A549 (cell line): ENCODE measurements at regions not wholly inside any gene's neighbourhood (a gene's known extent, or its start where the extent isn't known, plus 50 kb on each side); places are given as distances from the start of the nearest gene placed in this dataset.

Experiments
- ATAC-seq, 2 experiments: fragments of 200-7000 bp in 1 of 2; fragments of >200 bp in 1 of 2; cut with Nextera tagmentation in 1 of 2; cut with Tn5 transposase in 1 of 2; 3 replicates each; pipeline versions ENCODE4 v1.8.0 to v1.9.1; 2018 to 2020; ENCODE audit warnings: mild to moderate bottlenecking in 1 of 2, moderate library complexity in 1 of 2
- CTCF ChIA-PET: fragments of 300-600 bp; sonication (Branson Sonifier 250); formaldehyde crosslinking; extraction: SDS; loops from one replicate; lab custom pipeline; 2021; ENCODE audit warnings: antibody characterized with exemption, inconsistent platforms; lab: Yijun Ruan, JAX
- POLR2A ChIA-PET: fragments of 350-600 bp; formaldehyde crosslinking; extraction: SDS; loops from one replicate; lab custom pipeline; 2021; ENCODE audit warnings: antibody characterized with exemption, inconsistent platforms; lab: Yijun Ruan, JAX
- DNase-seq, 2 experiments: peaks; one replicate each; pipeline versions ENCODE4 v3.0.0 to v3.0.0-alpha.2; 2011 to 2016; ENCODE audit warnings: low read depth in 1 of 2, low spot score in 1 of 2
- FAIRE-seq: peaks from 2 replicates; lab custom pipeline; 2011; peaks lifted over from hg19 to GRCh38; lab: Jason Lieb, UNC
- H3K27ac ChIP-seq, 2 experiments: fragments of >200 bp; sonication (Bioruptor Twin); formaldehyde crosslinking; 3 replicates each; pipeline ENCODE4 v1.5.1; 2016 to 2017
- H3K4me1 ChIP-seq: fragments of >200 bp; sonication (Bioruptor Twin); formaldehyde crosslinking; 3 replicates; pipeline ENCODE4 v1.6.1; 2016
- H3K4me2 ChIP-seq: fragments of >200 bp; sonication (Bioruptor Twin); formaldehyde crosslinking; 3 replicates; pipeline ENCODE4 v1.6.1; 2016
- H3K4me3 ChIP-seq: fragments of >200 bp; sonication (Bioruptor Twin); formaldehyde crosslinking; 3 replicates; pipeline ENCODE4 v1.5.1; 2016
- H3K9me3 ChIP-seq: fragments of >200 bp; sonication (Bioruptor Twin); formaldehyde crosslinking; 3 replicates; pipeline ENCODE4 v1.6.1; 2016
- CBX8 ChIP-seq: fragments of 200-600 bp; sonication (generic); IDR thresholded peaks from 2 replicates; pipeline ENCODE4 v1.6.1; 2016
- CHD2 ChIP-seq: fragments of 150-350 bp; IDR thresholded peaks from 2 replicates; pipeline ENCODE4 v1.6.1; 2014; ENCODE audit warnings: low read length; ENCODE audit not compliant: partially characterized antibody
- CHD4 ChIP-seq: fragments of 200-600 bp; sonication (generic); IDR thresholded peaks from 2 replicates; pipeline ENCODE4 v1.6.1; 2016; ENCODE audit warnings: antibody characterized with exemption, mild to moderate bottlenecking, borderline replicate concordance
- E2F6 ChIP-seq: IDR thresholded peaks from 2 replicates; pipeline ENCODE4 v1.6.1; 2012; ENCODE audit warnings: low read depth, borderline replicate concordance
- EHF ChIP-seq: fragments of 250-450 bp; sonication (Bioruptor Pico); IDR thresholded peaks from 2 replicates; pipeline ENCODE4 v1.5.0; 2020; ENCODE audit warnings: mild to moderate bottlenecking
- ELK1 ChIP-seq: fragments of 150-350 bp; IDR thresholded peaks from 2 replicates; pipeline ENCODE4 v1.6.1; 2014; ENCODE audit warnings: low read depth, mild to moderate bottlenecking, low read length
- ESRRA ChIP-seq: fragments of 150-350 bp; IDR thresholded peaks from 2 replicates; pipeline ENCODE4 v1.6.1; 2014; ENCODE audit warnings: mild to moderate bottlenecking, low read length, borderline replicate concordance
- FOSB ChIP-seq: fragments of 250-450 bp; sonication (Bioruptor Pico); IDR thresholded peaks from 2 replicates; pipeline ENCODE4 v1.5.0; 2020; ENCODE audit warnings: mild to moderate bottlenecking, moderate library complexity
- FOSL2 ChIP-seq, 2 experiments: fragments of 450-650 bp in 1 of 2; fragments of >200 bp in 1 of 2; sonication (Bioruptor Twin) in 1 of 2; formaldehyde crosslinking; IDR thresholded peaks; 2 replicates each; pipeline versions ENCODE4 v1.5.0 to v1.6.1; 2016 to 2020; ENCODE audit warnings: mild to moderate bottlenecking in 1 of 2, moderate library complexity in 1 of 2
- FOXS1 ChIP-seq: fragments of 250-450 bp; sonication (Bioruptor Pico); IDR thresholded peaks from 2 replicates; pipeline ENCODE4 v1.5.0; 2020; ENCODE audit warnings: mild to moderate bottlenecking, moderate library complexity
- GATA3 ChIP-seq: IDR thresholded peaks from 2 replicates; pipeline ENCODE4 v1.6.1; 2012; ENCODE audit warnings: borderline replicate concordance
- HES2 ChIP-seq: fragments of >200 bp; sonication (Bioruptor Twin); formaldehyde crosslinking; IDR thresholded peaks from 2 replicates; pipeline ENCODE4 v1.6.1; 2016
- HEYL ChIP-seq: fragments of 250-450 bp; sonication (Bioruptor Pico); IDR thresholded peaks from 2 replicates; pipeline ENCODE4 v1.8.0; 2021; ENCODE audit warnings: mild to moderate bottlenecking, moderate library complexity
- HOXB5 ChIP-seq: fragments of 250-450 bp; sonication (Bioruptor Pico); IDR thresholded peaks from 2 replicates; pipeline ENCODE4 v1.5.0; 2020; ENCODE audit warnings: mild to moderate bottlenecking, moderate library complexity
- KDM5A ChIP-seq: fragments of 200-600 bp; sonication (generic); IDR thresholded peaks from 2 replicates; pipeline ENCODE4 v1.6.1; 2016; ENCODE audit warnings: antibody characterized with exemption, mild to moderate bottlenecking
- MAX ChIP-seq: IDR thresholded peaks from 2 replicates; pipeline ENCODE4 v1.6.1; 2012
- MAZ ChIP-seq: fragments of 150-350 bp; IDR thresholded peaks from 2 replicates; pipeline ENCODE4 v1.6.1; 2014; ENCODE audit warnings: antibody characterized with exemption, low read depth, low read length, borderline replicate concordance
- MYC ChIP-seq: IDR thresholded peaks from 2 replicates; pipeline ENCODE4 v1.6.1; 2012; ENCODE audit warnings: mild to moderate bottlenecking, inconsistent platforms, low read length, improper control_type of control experiment, borderline replicate concordance
- NFE2L2 ChIP-seq: fragments of 150-350 bp; conservative IDR thresholded peaks from 2 replicates; pipeline ENCODE4 v1.6.1; 2014; ENCODE audit warnings: low read length
- NPAS2 ChIP-seq: fragments of 250-450 bp; sonication (Bioruptor Pico); IDR thresholded peaks from 2 replicates; pipeline ENCODE4 v1.8.0; 2022; ENCODE audit warnings: mild to moderate bottlenecking, moderate library complexity, borderline replicate concordance
- NR3C1 ChIP-seq: fragments of >200 bp; sonication (Bioruptor Twin); formaldehyde crosslinking; IDR thresholded peaks from 3 replicates; pipeline ENCODE4 v1.6.1; 2017
- PBX3 ChIP-seq: IDR thresholded peaks from 2 replicates; pipeline ENCODE4 v1.6.1; 2012
- PHF8 ChIP-seq: fragments of 200-600 bp; sonication (generic); IDR thresholded peaks from 2 replicates; pipeline ENCODE4 v1.6.1; 2016; ENCODE audit warnings: low read depth, mild to moderate bottlenecking, antibody characterized with exemption, moderate library complexity, borderline replicate concordance
- REST ChIP-seq: fragments of 200-600 bp; sonication (generic); IDR thresholded peaks from 2 replicates; pipeline ENCODE4 v1.6.1; 2016; ENCODE audit warnings: antibody characterized with exemption, mild to moderate bottlenecking, moderate library complexity
- SMC3 ChIP-seq: fragments of >200 bp; sonication (Bioruptor Twin); formaldehyde crosslinking; IDR thresholded peaks from 3 replicates; pipeline ENCODE4 v1.6.1; 2018; ENCODE audit warnings: inconsistent platforms
- SREBF2 ChIP-seq: fragments of 450-650 bp; IDR thresholded peaks from 2 replicates; pipeline ENCODE4 v1.6.1; 2014; ENCODE audit warnings: mild to moderate bottlenecking, moderate library complexity
- TFCP2L1 ChIP-seq: fragments of 250-450 bp; sonication (Bioruptor Pico); IDR thresholded peaks from 2 replicates; pipeline ENCODE4 v1.5.0; 2021; ENCODE audit warnings: mild to moderate bottlenecking
- TP53 ChIP-seq: fragments of 250-450 bp; sonication (Bioruptor Pico); IDR thresholded peaks from 2 replicates; pipeline ENCODE4 v1.5.0; 2021; ENCODE audit warnings: mild to moderate bottlenecking, moderate library complexity
- ZC3H11A ChIP-seq: fragments of 450-650 bp; IDR thresholded peaks from 2 replicates; pipeline ENCODE4 v1.6.1; 2014; ENCODE audit warnings: antibody characterized with exemption, mild to moderate bottlenecking
- ZFP36 ChIP-seq: fragments of 450-650 bp; IDR thresholded peaks from 2 replicates; pipeline ENCODE4 v1.6.1; 2014; ENCODE audit warnings: borderline replicate concordance; ENCODE audit not compliant: partially characterized antibody
- WGBS: methylation state at CpG from one replicate; pipeline ENCODE4 v1.1.6; 2017; ENCODE audit errors: missing lambda C conversion rate; 5-methylcytosine and 5-hydroxymethylcytosine counted together

- ATAC-seq (no peak), DNase-seq (no peak), FAIRE-seq (no peak)
- ChIA-PET CTCF (no interaction called here), POLR2A (no interaction called here)
- Histone ChIP-seq H3K4me3 (no peak overlapping the region), H3K4me2 (no peak overlapping the region), H3K4me1 (no peaks in the 10 kb centered on the region), H3K9me3 (no peaks in the 10 kb centered on the region), H3K27ac (no peak overlapping the region)
- TF ChIP-seq PHF8 (no peak), CHD2 (no peak), ZFP36 (no peak), REST (no peak), CHD4 (no peak), MAZ (no peak), KDM5A (no peak), EHF (no peak), NR3C1 (no peak), E2F6 (no peak), ZC3H11A (no peak), TFCP2L1 (CRISPR knock-in tag) (no peak), SMC3 (no peak), CBX8 (no peak), ESRRA (no peak), MAX (no peak), MYC (no peak), FOSL2 (IDR thresholded peaks at IDR 0.05) (no peak), FOSL2 (CRISPR knock-in tag; IDR thresholded peaks at IDR 0.05) (no peak), ELK1 (no peak), NPAS2 (CRISPR knock-in tag) (no peak)
- 0% methylated on average over 1 of the region's 1 CpG for WGBS
These were observed 300.9 kb upstream of the SYT4 start for GRCh38 chr18:43578211-43578610.

GRCh38 chr18:43578706-43579105 is 301.4 kb upstream of the SYT4 start:
- no peaks in the 10 kb centered on the region for H3K4me1 ChIP-seq
- no peak for DNase-seq
- H3K9me3 ChIP-seq, result no peaks in the 10 kb centered on the region
- ATAC-seq, result no peak
- ChIA-PET POLR2A (no interaction called here), CTCF (no interaction called here)
- no peak overlapping the region for H3K4me3 ChIP-seq
- H3K27ac ChIP-seq, result no peak overlapping the region
- no peak overlapping the region for H3K4me2 ChIP-seq
- FAIRE-seq, result no peak
- TF ChIP-seq SREBF2, result no peak
- no peak for TF ChIP-seq PBX3
- no peak for TF ChIP-seq HEYL
- no peak for TF ChIP-seq E2F6
- TF ChIP-seq HOXB5 (CRISPR knock-in tag), result no peak
- TF ChIP-seq NFE2L2, result no peak
- no peak for TF ChIP-seq HES2
- no peak for TF ChIP-seq NPAS2 (CRISPR knock-in tag)
- TF ChIP-seq MAZ, result no peak
- no peak for TF ChIP-seq TP53 (CRISPR knock-in tag)
- TF ChIP-seq FOXS1 (CRISPR knock-in tag), result no peak
- no peak for TF ChIP-seq ZC3H11A
- TF ChIP-seq GATA3, result no peak
- no peak for TF ChIP-seq FOSB (CRISPR knock-in tag)
- 16% methylated on average over 4 of the region's 4 CpGs for WGBS
